ENCODE measurements at regions not wholly inside any gene's neighbourhood (a gene's known extent, or its start where the extent isn't known, plus 50 kb on each side); places are given as distances from the start of the nearest gene placed in this dataset.

DNA sequence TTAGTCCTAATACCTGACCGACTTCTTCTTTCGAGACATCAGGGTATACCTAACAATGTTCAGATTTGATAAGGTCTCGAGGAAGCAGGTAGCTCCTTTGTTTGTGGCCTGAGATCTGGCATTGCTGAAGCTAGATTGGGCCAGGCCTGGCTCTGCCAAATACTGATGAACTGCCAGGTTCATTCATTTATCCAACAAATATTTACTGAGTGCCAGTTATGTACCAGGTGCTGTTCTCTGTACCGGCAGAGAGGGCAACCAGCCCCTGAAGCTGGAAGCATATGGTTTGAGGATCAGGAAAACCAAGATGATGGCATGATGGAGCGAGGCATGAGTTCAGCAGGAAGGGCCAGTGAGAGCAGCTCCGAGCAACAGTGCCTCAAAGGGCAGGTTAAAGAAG lies 196.2 kb upstream of the NSMCE3 start:
- TF ChIP-seq, protein P1, sequence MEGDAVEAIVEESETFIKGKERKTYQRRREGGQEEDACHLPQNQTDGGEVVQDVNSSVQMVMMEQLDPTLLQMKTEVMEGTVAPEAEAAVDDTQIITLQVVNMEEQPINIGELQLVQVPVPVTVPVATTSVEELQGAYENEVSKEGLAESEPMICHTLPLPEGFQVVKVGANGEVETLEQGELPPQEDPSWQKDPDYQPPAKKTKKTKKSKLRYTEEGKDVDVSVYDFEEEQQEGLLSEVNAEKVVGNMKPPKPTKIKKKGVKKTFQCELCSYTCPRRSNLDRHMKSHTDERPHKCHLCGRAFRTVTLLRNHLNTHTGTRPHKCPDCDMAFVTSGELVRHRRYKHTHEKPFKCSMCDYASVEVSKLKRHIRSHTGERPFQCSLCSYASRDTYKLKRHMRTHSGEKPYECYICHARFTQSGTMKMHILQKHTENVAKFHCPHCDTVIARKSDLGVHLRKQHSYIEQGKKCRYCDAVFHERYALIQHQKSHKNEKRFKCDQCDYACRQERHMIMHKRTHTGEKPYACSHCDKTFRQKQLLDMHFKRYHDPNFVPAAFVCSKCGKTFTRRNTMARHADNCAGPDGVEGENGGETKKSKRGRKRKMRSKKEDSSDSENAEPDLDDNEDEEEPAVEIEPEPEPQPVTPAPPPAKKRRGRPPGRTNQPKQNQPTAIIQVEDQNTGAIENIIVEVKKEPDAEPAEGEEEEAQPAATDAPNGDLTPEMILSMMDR (IDR thresholded peaks at IDR 0.05; ENCODE audit: low read length) = no peak
- TF ChIP-seq EZH2 (IDR thresholded peaks at IDR 0.05; ENCODE audit: borderline replicate concordance, low read length) = no peak
